ENCODE measurements at regions not wholly inside any gene's neighbourhood (a gene's known extent, or its start where the extent isn't known, plus 50 kb on each side); places are given as distances from the start of the nearest gene placed in this dataset.

GRCh38 chr5:167514461-167514860 lies 777.0 kb upstream of the WWC1 start:
- Histone ChIP-seq H3K4me3 (ENCODE audit: low read length) (no peak overlapping the region), H3K36me3 (ENCODE audit: control insufficient read depth, insufficient read depth, low read length) (no peaks in the 10 kb centered on the region), H3K27me3 (ENCODE audit: control insufficient read depth, insufficient read depth, low read length) (no peaks in the 10 kb centered on the region), H3K27ac (ENCODE audit: low read length) (no peak overlapping the region), H3K4me1 (ENCODE audit: control insufficient read depth, insufficient read depth, low read length) (no peaks in the 10 kb centered on the region), H3K9me3 (ENCODE audit: control insufficient read depth, insufficient read depth, low read length) (no peaks in the 10 kb centered on the region)
- intact Hi-C loops (cut with micrococcal nuclease) = no loop called here
- DNase-seq (no peak), ATAC-seq (no peak)
- no peak for TF ChIP-seq CTCF (IDR thresholded peaks at IDR 0.05)
- no peaks in the 10 kb centered on the region for H3K4me1 Mint-ChIP-seq
- WGBS (ENCODE audit: insufficient coverage) = no CpG with 5 or more reads among the region's 2 CpGs
- H3K27ac Mint-ChIP-seq = no peak overlapping the region
- no peaks in the 10 kb centered on the region for H3K27me3 Mint-ChIP-seq (ENCODE audit: low read depth in 2 of 2)
- peaks cover 8 to 9% of the 10 kb centered on the region in 2 donors for H3K9me3 Mint-ChIP-seq
- H3K4me3 Mint-ChIP-seq = no peak overlapping the region
- H3K36me3 Mint-ChIP-seq = no peaks in the 10 kb centered on the region

- Histone ChIP-seq H3K9me3 (ENCODE audit: control insufficient read depth, insufficient read depth, low read length) (no peaks in the 10 kb centered on the region), H3K27me3 (ENCODE audit: control insufficient read depth, insufficient read depth, low read length) (no peaks in the 10 kb centered on the region), H3K4me1 (ENCODE audit: control insufficient read depth, insufficient read depth, low read length) (no peaks in the 10 kb centered on the region), H3K4me3 (ENCODE audit: low read length) (no peak overlapping the region), H3K27ac (ENCODE audit: low read length) (no peak overlapping the region), H3K36me3 (ENCODE audit: control insufficient read depth, insufficient read depth, low read length) (no peaks in the 10 kb centered on the region)
- no peak overlapping the region for H3K4me3 Mint-ChIP-seq
- no peaks in the 10 kb centered on the region for H3K4me1 Mint-ChIP-seq
- intact Hi-C loops (cut with micrococcal nuclease) = no loop called here
- no peaks in the 10 kb centered on the region for H3K36me3 Mint-ChIP-seq
- no peak for DNase-seq
- no peak for ATAC-seq
- no peak for TF ChIP-seq CTCF (IDR thresholded peaks at IDR 0.05)
- H3K27me3 Mint-ChIP-seq (ENCODE audit: low read depth in 2 of 2) = no peaks in the 10 kb centered on the region
- peaks cover 4 to 15% of the 10 kb centered on the region in 2 donors for H3K9me3 Mint-ChIP-seq
- WGBS (ENCODE audit: insufficient coverage) = 100% methylated on average over 2 of the region's 3 CpGs
- no peak overlapping the region for H3K27ac Mint-ChIP-seq
These were observed 766.4 kb upstream of the WWC1 start for GRCh38 chr5:167525004-167525403.

- Mint-ChIP-seq H3K4me3 (no peak overlapping the region), H3K36me3 (no peaks in the 10 kb centered on the region), H3K4me1 (no peaks in the 10 kb centered on the region), H3K27ac (no peak overlapping the region), H3K27me3 (ENCODE audit: low read depth in 2 of 2) (no peaks in the 10 kb centered on the region), H3K9me3 (peaks cover 5% of the 10 kb centered on the region in 2 donors)
- WGBS (ENCODE audit: insufficient coverage) = no CpG with 5 or more reads among the region's 6 CpGs
- H3K36me3 ChIP-seq (ENCODE audit: control insufficient read depth, insufficient read depth, low read length) = no peaks in the 10 kb centered on the region
- H3K27ac ChIP-seq (ENCODE audit: low read length) = no peak overlapping the region
- no peak for TF ChIP-seq CTCF (IDR thresholded peaks at IDR 0.05)
- H3K9me3 ChIP-seq (ENCODE audit: control insufficient read depth, insufficient read depth, low read length) = no peaks in the 10 kb centered on the region
- intact Hi-C loops (cut with micrococcal nuclease) = no loop called here
- H3K4me1 ChIP-seq (ENCODE audit: control insufficient read depth, insufficient read depth, low read length) = no peaks in the 10 kb centered on the region
- DNase-seq (no peak), ATAC-seq (no peak)
- no peaks in the 10 kb centered on the region for H3K27me3 ChIP-seq (ENCODE audit: control insufficient read depth, insufficient read depth, low read length)
- H3K4me3 ChIP-seq (ENCODE audit: low read length) = no peak overlapping the region
These were observed 762.8 kb upstream of the WWC1 start for GRCh38 chr5:167528651-167529050.

GRCh38 chr5:167530548-167530947 lies 760.9 kb upstream of the WWC1 start:
- peaks cover 5% of the 10 kb centered on the region in 2 donors for H3K9me3 Mint-ChIP-seq
- WGBS (ENCODE audit: insufficient coverage) = 36% methylated on average over 13 of the region's 13 CpGs
- Histone ChIP-seq H3K9me3 (ENCODE audit: control insufficient read depth, insufficient read depth, low read length) (no peaks in the 10 kb centered on the region), H3K36me3 (ENCODE audit: control insufficient read depth, insufficient read depth, low read length) (no peaks in the 10 kb centered on the region), H3K4me1 (ENCODE audit: control insufficient read depth, insufficient read depth, low read length) (no peaks in the 10 kb centered on the region), H3K27ac (ENCODE audit: low read length) (no peak overlapping the region), H3K27me3 (ENCODE audit: control insufficient read depth, insufficient read depth, low read length) (no peaks in the 10 kb centered on the region), H3K4me3 (ENCODE audit: low read length) (no peak overlapping the region)
- ATAC-seq (no peak), DNase-seq (no peak)
- H3K27ac Mint-ChIP-seq = no peak overlapping the region
- H3K27me3 Mint-ChIP-seq (ENCODE audit: low read depth in 2 of 2) = no peaks in the 10 kb centered on the region
- intact Hi-C loops (cut with micrococcal nuclease) = no loop called here
- no peaks in the 10 kb centered on the region for H3K4me1 Mint-ChIP-seq
- no peak overlapping the region for H3K4me3 Mint-ChIP-seq
- TF ChIP-seq CTCF (IDR thresholded peaks at IDR 0.05) = no peak
- H3K36me3 Mint-ChIP-seq = no peaks in the 10 kb centered on the region

Data from natural killer cell (primary cell).